H1 (cell line): ENCODE measurements at regions not wholly inside any gene's neighbourhood (a gene's known extent, or its start where the extent isn't known, plus 50 kb on each side); places are given as distances from the start of the nearest gene placed in this dataset.

ENCODE experiments used
- EP300 ChIP-seq, 2 experiments: IDR thresholded peaks; 1 replicate in 1 of 2; 2 replicates in 1 of 2; pipeline ENCODE4 v1.6.1; 2011 to 2012; ENCODE audit warnings: low read depth in 2 of 2, low read length in 2 of 2, mild to moderate bottlenecking in 2 of 2, borderline replicate concordance in 1 of 2, inconsistent platforms in 1 of 2, moderate library complexity in 1 of 2
- KDM5A ChIP-seq: fragments of 200-600 bp; IDR thresholded peaks from 2 replicates; pipeline ENCODE4 v1.7.1; 2012; ENCODE audit warnings: mild to moderate bottlenecking, low read length, inconsistent platforms, mixed read lengths
- POLR2A ChIP-seq, 2 experiments: IDR thresholded peaks; 1 replicate in 1 of 2; 2 replicates in 1 of 2; pipeline ENCODE4 v1.6.1; 2011; ENCODE audit warnings: low read depth in 2 of 2, low read length in 2 of 2, mild to moderate bottlenecking in 2 of 2; ENCODE audit errors: control extremely low read depth in 1 of 2
- POLR2AphosphoS5 ChIP-seq: IDR thresholded peaks from 2 replicates; pipeline ENCODE4 v1.6.1; 2011; ENCODE audit warnings: low read depth, low read length
- RAD21 ChIP-seq, 2 experiments: IDR thresholded peaks in 1 of 2; conservative IDR thresholded peaks in 1 of 2; 2 replicates each; pipeline ENCODE4 v1.6.1; 2011; ENCODE audit warnings: low read depth in 2 of 2, low read length in 2 of 2, improper control_type of control experiment in 1 of 2, inconsistent platforms in 1 of 2, mild to moderate bottlenecking in 1 of 2, moderate library complexity in 1 of 2
- SRF ChIP-seq: IDR thresholded peaks from 2 replicates; pipeline ENCODE4 v1.6.1; 2011; ENCODE audit warnings: mild to moderate bottlenecking, low read depth, low read length, moderate library complexity

DNA sequence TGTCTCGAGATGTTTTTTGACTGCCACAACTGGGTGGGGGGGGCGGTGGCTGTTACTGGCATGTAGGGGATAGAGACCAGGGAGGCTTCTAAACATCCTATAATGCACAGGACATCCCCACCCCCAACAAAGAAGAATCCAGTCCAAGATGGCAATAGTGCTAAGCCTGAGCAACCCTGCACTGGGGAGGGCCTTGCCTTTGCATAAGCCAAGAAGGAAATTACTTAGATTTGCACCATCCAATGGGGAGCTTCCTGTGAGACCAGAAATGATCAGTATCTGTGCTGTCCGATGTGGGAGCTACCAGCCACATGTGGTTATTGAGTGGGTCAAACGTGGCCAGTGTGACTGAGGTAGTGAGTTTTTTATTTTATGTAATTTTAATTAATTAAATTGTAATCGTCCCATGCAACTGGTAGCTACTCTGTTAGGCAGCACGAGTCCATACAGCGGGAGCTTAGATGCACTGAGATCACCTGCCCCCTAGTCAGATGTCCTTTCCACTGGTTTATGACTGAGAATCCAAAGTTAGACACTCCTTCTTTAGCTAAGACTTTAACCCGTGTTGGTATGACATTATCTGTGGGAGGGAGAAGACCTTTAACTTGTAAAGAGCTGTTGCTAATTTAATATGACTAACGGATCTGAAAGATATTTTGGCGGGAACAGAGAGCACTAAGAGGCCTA is 97.4 kb upstream of the NEDD9 start:
- TF ChIP-seq EP300 (IDR thresholded peaks at IDR 0.05; ENCODE audit: borderline replicate concordance in 1 of 2, low read depth in 2 of 2, low read length in 2 of 2) (no peak), KDM5A (no peak), POLR2AphosphoS5 (no peak), POLR2A (IDR thresholded peaks at IDR 0.05; ENCODE audit: control extremely low read depth in 1 of 2, low read depth in 2 of 2, low read length in 2 of 2) (no peak), RAD21 (IDR thresholded peaks at IDR 0.05 in 1 of 2, conservative IDR thresholded peaks at IDR 0.05 in 1 of 2; ENCODE audit: low read depth in 2 of 2, low read length in 2 of 2) (no peak), SRF (no peak)
